Ovary (tissue), 7 donors: ENCODE measurements at regions not wholly inside any gene's neighbourhood (a gene's known extent, or its start where the extent isn't known, plus 50 kb on each side); places are given as distances from the start of the nearest gene placed in this dataset.

Source experiments
- DNase-seq, 5 donors: peaks; one replicate each; pipeline ENCODE4 v3.0.0-alpha.2; 2019 to 2020
- H3K27ac ChIP-seq, 2 donors: fragments of 200-600 bp; one replicate each; pipeline versions ENCODE4 v1.5.1 to v1.8.0; 2019 to 2022
- H3K27me3 ChIP-seq: fragments of 200-600 bp; one replicate; pipeline ENCODE4 v1.8.0; 2022
- H3K36me3 ChIP-seq: fragments of 200-600 bp; sonication (generic); one replicate; pipeline ENCODE4 v1.5.1; 2019
- H3K4me1 ChIP-seq: one replicate; pipeline ENCODE4 v1.8.1; 2013; ENCODE audit warnings: mild to moderate bottlenecking, moderate library complexity; ENCODE audit not compliant: insufficient read depth
- H3K4me3 ChIP-seq: fragments of 200-600 bp; sonication (generic); one replicate; pipeline ENCODE4 v1.5.1; 2017
- H3K9me3 ChIP-seq, 2 donors: fragments of 200-600 bp in 1 of 2; sonication (generic) in 1 of 2; one replicate each; pipeline versions ENCODE4 v1.5.1 to v1.8.1; 2013 to 2019; ENCODE audit warnings: mild to moderate bottlenecking in 1 of 2, moderate library complexity in 1 of 2
- EP300 ChIP-seq: sonication (generic); formaldehyde crosslinking; IDR thresholded peaks from one replicate; pipeline ENCODE4 v1.6.1; 2017; ENCODE audit warnings: antibody characterized with exemption
- POLR2A ChIP-seq: fragments of 450-650 bp; IDR thresholded peaks from one replicate; pipeline ENCODE4 v1.6.1; 2017; ENCODE audit warnings: antibody characterized with exemption, mild to moderate bottlenecking, moderate library complexity
- WGBS, 3 donors: extraction: QIAGEN DNeasy Blood & Tissue Kit in 1 of 3; methylation state at CpG; one replicate each; pipeline versions ENCODE4 v1.1.5 to v1.1.7; 2013 to 2017; 5-methylcytosine and 5-hydroxymethylcytosine counted together
- intact Hi-C, 4 donors: fragments of 100-400 bp; cut with DNase I; formaldehyde crosslinking; loops; one replicate each; pipeline versions ENCODE4 v1.11.0 to v1.15.1; 2022 to 2023
- TF ChIP-seq, protein P1 (sequence below), 3 donors: fragments of 450-650 bp in 2 of 3; fragments of 200-600 bp in 1 of 3; IDR thresholded peaks; one replicate each; pipeline versions ENCODE4 v1.5.1 to v1.8.0; 2016 to 2022; ENCODE audit warnings: antibody characterized with exemption in 3 of 3, mild to moderate bottlenecking in 1 of 3
- donor health status: DM: no; HTN: no; CAD: no; lungs with moderate emphysema.
- donor health status: DM: no; HTN: no; CAD: no.
- donor health status: Bipolar disorder and iron deficiency.
- donor health status: DM: no; HTN: no; CAD: no.
- donor health status: DM: yes; HTN: yes; CAD: no.

DNA sequence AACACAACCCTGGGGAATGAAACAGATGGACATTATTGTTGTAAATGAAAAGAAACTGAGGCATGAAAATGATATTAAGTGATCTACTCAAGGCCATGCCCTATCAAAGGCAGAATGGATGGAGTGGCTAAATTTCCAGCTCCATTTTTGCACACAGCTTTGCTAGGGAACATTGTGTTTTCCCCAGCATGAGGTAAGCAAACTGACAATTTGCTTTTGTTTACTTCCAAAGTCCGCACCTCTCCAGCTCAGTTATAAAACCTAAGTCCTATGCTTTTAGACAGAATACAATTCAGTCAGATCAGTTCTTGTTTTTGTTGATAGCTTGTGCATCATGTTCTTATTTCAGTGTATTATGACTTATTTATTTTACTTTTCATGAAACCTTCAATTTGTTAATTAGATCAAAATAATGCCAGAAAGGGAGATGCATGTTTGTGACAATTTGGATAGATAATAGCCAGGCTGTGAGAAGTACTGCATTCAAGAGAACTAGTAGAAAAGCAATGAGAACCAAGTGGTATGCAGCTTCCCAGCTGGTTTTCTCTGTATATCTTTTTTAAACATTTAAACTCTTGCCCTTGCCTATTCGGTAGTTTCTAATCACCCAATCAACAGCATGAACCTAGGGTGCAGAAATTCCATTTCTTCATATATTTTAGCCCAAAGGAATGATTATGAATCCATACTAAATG, 380.8 kb downstream of the SPATA31D1 start:
- H3K27me3 ChIP-seq = no peaks in the 10 kb centered on the region
- WGBS, 3 donors = 65 to 78% (median 65%) methylated on average over 2 of the region's 2 CpGs
- no peak overlapping the region for H3K4me3 ChIP-seq
- no peak for DNase-seq
- H3K9me3 ChIP-seq = no peaks in the 10 kb centered on the region
- TF ChIP-seq EP300 = no peak
- TF ChIP-seq, protein P1, sequence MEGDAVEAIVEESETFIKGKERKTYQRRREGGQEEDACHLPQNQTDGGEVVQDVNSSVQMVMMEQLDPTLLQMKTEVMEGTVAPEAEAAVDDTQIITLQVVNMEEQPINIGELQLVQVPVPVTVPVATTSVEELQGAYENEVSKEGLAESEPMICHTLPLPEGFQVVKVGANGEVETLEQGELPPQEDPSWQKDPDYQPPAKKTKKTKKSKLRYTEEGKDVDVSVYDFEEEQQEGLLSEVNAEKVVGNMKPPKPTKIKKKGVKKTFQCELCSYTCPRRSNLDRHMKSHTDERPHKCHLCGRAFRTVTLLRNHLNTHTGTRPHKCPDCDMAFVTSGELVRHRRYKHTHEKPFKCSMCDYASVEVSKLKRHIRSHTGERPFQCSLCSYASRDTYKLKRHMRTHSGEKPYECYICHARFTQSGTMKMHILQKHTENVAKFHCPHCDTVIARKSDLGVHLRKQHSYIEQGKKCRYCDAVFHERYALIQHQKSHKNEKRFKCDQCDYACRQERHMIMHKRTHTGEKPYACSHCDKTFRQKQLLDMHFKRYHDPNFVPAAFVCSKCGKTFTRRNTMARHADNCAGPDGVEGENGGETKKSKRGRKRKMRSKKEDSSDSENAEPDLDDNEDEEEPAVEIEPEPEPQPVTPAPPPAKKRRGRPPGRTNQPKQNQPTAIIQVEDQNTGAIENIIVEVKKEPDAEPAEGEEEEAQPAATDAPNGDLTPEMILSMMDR (IDR thresholded peaks at IDR 0.05) = no peak
- no peak for TF ChIP-seq POLR2A
- H3K36me3 ChIP-seq = no peaks in the 10 kb centered on the region
- H3K27ac ChIP-seq = no peak overlapping the region
- intact Hi-C loops = no loop called here
- no peaks in the 10 kb centered on the region for H3K4me1 ChIP-seq

GRCh38 chr9:82375041-82375440, 386.5 kb downstream of the SPATA31D1 start:
- H3K36me3 ChIP-seq = no peaks in the 10 kb centered on the region
- 78 to 83% (median 79%) methylated on average over 2 of the region's 2 CpGs for WGBS, 3 donors
- no peaks in the 10 kb centered on the region for H3K9me3 ChIP-seq
- intact Hi-C loops = no loop called here
- TF ChIP-seq, protein P1 (IDR thresholded peaks at IDR 0.05) = no peak
- TF ChIP-seq EP300 (no peak), POLR2A (no peak)
- H3K4me1 ChIP-seq = no peaks in the 10 kb centered on the region
- H3K27ac ChIP-seq = no peak overlapping the region
- H3K4me3 ChIP-seq = no peak overlapping the region
- DNase-seq = no peak
- no peaks in the 10 kb centered on the region for H3K27me3 ChIP-seq

- H3K4me1 ChIP-seq = no peaks in the 10 kb centered on the region
- no peak for DNase-seq
- no peaks in the 10 kb centered on the region for H3K27me3 ChIP-seq
- intact Hi-C loops = no loop called here
- H3K36me3 ChIP-seq = no peaks in the 10 kb centered on the region
- H3K4me3 ChIP-seq = no peak overlapping the region
- WGBS, 3 donors = 92 to 93% (median 93%) methylated on average over 4 of the region's 4 CpGs
- H3K9me3 ChIP-seq = no peaks in the 10 kb centered on the region
- TF ChIP-seq POLR2A (no peak), EP300 (no peak)
- TF ChIP-seq, protein P1 (IDR thresholded peaks at IDR 0.05) = no peak
- H3K27ac ChIP-seq = no peak overlapping the region
Measured at GRCh38 chr9:82376677-82377232, 388.2 kb downstream of the SPATA31D1 start.

GRCh38 chr9:82382887-82383616, 394.5 kb downstream of the SPATA31D1 start:
- Histone ChIP-seq H3K4me1 (no peaks in the 10 kb centered on the region), H3K9me3 (no peaks in the 10 kb centered on the region), H3K36me3 (no peaks in the 10 kb centered on the region), H3K4me3 (no peak overlapping the region), H3K27me3 (no peaks in the 10 kb centered on the region), H3K27ac (no peak overlapping the region)
- 77 to 85% (median 78%) methylated on average over 6 of the region's 6 CpGs for WGBS, 3 donors
- intact Hi-C loops = no loop called here
- DNase-seq = no peak
- TF ChIP-seq, protein P1 (IDR thresholded peaks at IDR 0.05) = no peak
- TF ChIP-seq EP300 = no peak
- no peak for TF ChIP-seq POLR2A
